NCI-H446 (cell line): ENCODE measurements at regions not wholly inside any gene's neighbourhood (a gene's known extent, or its start where the extent isn't known, plus 50 kb on each side); places are given as distances from the start of the nearest gene placed in this dataset.
A peak's percentile ranks its signal among the peaks of the same experiment; 100 is the strongest.

ENCODE experiments used
- DNase-seq, 2 experiments: peaks; one replicate each; lab custom pipeline; 2025; lab: John Stamatoyannopoulos, UW

DNA sequence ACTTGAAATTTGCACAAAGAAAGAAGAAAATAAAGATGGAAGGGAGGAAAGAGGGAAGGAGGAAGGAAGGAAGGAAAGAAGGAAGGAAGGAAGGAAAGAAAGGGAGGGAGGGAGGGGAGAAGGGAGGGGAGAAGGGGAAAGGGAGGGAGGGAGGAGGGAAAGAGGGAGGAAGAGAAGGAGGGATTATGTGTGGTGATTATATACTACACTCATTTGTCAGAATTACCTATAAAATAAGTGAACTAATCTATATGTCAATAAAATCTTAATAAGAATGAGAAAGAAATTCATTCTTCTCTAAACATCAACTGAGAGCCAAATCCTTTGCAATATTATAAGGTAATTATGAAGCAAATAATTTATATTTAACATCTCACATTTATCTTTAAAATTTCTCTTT lies 77.9 kb upstream of the TFAP2D start:
- DNase-seq, result no peak

DNA sequence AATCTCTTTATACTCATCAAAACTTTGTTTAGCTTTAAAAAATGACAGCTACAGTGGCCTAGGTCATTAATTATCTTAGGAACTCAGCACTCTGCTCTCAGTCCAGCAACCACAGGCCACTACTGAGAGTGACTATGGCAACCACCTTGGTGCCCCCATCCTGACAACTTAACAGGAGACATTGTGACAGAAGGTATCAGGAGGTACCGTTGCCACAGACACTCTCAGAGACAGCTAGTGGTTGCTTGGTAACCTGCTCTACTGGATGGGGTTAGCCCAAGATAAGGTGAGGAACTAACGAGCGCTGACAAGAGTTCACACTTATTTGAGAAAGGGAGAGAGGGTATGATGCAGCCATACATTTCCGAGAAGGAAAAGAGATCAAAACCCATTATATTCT lies 76.1 kb upstream of the TFAP2D start:
- no peak for DNase-seq

DNA sequence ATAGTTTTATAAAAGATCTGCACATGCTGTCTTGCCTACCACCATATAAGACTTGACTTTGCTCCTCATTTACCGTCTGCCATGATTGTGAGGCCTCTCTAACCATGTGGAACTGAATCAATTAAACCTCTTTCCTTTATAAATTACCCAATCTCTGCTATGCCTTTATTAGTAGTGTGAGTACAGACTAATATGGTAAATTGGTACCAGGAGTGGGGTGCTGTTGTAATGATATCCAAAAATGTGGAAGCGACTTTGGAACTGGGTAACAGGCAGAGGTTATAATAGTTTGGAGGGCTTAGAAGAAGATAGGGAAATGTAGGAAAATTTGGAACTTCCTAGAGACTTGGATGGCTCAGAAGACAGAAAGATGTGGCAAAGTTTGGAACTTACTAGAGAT lies 64.2 kb upstream of the TFAP2D start:
- no peak for DNase-seq

DNA sequence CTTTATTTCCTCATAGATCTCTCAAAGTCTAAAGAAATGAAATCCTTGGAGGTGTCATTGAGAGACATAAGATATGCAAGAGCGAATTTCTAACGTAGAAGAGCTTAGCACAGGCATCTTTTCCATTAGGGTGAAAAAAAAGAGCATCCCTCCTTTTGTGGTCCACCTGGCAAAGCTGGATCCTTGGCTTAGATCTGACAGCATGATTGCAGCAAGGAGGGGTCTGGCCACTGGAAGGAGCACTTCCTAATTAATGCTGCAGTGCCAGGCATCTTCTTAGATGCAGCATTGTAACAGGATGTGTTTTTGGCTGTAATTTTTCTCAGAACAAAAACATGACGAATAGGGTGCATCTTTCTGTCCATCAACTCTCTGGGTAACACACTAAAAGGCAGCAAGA lies 60.1 kb upstream of the TFAP2D start:
- no peak for DNase-seq

DNA sequence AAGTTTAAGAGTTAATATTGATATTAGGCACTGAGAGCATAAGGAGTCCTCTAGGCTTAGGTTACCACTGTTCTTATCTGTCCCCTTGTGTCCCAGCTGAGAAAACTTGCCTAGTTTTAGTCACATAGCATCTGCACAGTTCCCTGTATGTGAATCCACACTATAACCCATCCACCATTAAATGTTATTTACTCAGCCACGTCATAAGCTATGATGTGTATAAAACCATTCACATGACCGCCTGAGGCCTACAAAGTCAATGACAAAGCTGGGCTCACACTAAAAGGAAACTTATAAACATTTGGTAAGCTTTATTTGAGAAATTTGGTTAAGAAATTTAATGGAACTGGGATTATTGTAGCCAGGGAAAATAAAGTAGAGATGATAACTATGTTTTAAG lies 59.2 kb upstream of the TFAP2D start:
- no peak for DNase-seq

DNA sequence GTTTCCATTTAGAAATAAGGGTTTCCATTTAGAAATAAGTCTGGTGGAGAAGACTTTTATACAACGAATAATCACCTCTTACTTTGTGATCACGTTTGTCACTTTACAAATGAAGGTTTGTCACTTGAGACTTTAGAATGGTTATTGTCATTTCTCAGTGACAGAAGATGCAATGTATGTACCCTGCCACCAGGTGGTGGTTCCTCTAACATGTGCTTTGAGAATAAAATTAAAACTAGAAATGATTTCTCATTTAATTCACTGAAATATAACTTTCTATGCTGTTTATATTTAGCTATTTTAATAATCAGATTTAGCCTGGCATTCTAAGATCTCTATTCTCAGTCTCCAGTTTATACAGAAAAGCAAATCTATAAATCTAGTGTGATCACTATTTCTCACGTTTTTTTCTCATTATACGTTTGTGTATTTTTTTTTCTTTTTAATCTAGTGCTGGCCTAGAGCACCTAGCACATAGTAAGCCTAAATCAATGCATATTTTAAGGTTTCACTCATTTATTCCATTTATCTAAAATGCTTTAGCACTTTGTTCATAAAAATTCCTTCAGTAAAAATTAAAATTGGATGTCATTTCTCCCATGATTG lies 57.4 kb upstream of the TFAP2D start:
- peak in 1 of 2 experiments; percentile 10 for DNase-seq

DNA sequence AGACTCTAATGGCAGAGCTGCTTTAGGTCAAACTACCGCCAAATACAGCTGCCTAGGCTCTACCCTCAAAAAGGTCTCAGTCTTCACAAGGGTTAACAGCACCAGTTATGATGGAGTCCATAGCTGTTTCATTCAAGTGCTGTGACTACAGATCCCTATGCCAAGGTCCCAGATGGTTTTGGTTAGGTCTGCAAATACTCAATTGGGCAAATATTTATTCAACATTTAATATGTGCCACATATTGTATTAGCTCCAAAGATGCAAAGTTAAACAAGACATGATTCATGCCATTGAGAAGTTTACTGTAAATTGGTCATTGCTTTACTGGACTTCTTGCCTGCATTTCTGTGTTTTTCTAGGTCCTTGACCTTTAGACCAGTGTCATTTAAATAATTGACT lies 55.8 kb upstream of the TFAP2D start:
- no peak for DNase-seq

DNA sequence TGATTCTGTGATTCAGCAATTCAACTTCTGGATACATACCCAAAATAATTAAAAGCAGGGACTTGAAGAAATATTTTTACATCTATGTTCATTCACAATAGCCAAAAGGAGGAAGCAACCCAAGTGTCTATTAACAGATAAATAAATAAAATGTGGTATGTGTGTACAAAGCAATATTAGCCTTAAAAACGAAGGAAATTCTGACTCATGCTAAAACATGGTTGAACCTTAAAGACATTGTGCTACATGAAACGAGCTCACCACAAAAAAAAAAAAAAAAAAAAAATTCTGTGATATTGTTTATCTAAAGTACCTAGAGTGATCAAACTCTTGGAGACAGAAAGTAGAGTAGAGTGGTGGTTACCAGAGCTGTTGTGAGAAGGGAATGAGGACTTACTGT lies 54.8 kb upstream of the TFAP2D start:
- no peak for DNase-seq

DNA sequence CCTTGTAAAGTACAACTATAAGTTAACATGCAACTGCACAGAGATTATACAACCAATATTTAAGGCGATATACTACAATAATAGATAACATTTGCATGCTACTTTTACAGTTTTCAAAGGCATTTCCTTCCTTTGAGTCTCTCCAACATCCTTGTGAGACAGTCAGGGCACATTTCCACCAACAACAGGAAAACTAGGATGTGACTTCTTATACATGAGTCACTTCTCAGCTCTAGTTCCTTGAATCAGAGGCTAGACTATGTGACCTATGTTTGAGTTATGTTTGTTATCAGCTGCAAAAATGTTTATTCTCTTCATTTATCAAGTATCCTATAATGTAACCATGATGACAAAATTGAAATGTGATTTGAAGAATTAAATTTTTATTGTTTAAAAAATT lies 51.7 kb upstream of the TFAP2D start:
- DNase-seq, result no peak
